ENCODE measurements at regions not wholly inside any gene's neighbourhood (a gene's known extent, or its start where the extent isn't known, plus 50 kb on each side); places are given as distances from the start of the nearest gene placed in this dataset.

GRCh38 chr1:147822292-147822691 lies 61.9 kb upstream of the GJA5 start:
- TF ChIP-seq POLR2A (IDR thresholded peaks at IDR 0.05): no peak
- TF ChIP-seq, protein P1, sequence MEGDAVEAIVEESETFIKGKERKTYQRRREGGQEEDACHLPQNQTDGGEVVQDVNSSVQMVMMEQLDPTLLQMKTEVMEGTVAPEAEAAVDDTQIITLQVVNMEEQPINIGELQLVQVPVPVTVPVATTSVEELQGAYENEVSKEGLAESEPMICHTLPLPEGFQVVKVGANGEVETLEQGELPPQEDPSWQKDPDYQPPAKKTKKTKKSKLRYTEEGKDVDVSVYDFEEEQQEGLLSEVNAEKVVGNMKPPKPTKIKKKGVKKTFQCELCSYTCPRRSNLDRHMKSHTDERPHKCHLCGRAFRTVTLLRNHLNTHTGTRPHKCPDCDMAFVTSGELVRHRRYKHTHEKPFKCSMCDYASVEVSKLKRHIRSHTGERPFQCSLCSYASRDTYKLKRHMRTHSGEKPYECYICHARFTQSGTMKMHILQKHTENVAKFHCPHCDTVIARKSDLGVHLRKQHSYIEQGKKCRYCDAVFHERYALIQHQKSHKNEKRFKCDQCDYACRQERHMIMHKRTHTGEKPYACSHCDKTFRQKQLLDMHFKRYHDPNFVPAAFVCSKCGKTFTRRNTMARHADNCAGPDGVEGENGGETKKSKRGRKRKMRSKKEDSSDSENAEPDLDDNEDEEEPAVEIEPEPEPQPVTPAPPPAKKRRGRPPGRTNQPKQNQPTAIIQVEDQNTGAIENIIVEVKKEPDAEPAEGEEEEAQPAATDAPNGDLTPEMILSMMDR (IDR thresholded peaks at IDR 0.05): no peak
- intact Hi-C loops (cut with DNase I; ENCODE audit: low total_unique reads): no loop called here
- no peak for DNase-seq (ENCODE audit: low spot score in 2 of 2)
- WGBS, 2 donors: 60 to 84% methylated on average over 1 of the region's 1 CpG
- no peak overlapping the region for H3K4me3 ChIP-seq (ENCODE audit: low read depth, poor library complexity, severe bottlenecking)

DNA sequence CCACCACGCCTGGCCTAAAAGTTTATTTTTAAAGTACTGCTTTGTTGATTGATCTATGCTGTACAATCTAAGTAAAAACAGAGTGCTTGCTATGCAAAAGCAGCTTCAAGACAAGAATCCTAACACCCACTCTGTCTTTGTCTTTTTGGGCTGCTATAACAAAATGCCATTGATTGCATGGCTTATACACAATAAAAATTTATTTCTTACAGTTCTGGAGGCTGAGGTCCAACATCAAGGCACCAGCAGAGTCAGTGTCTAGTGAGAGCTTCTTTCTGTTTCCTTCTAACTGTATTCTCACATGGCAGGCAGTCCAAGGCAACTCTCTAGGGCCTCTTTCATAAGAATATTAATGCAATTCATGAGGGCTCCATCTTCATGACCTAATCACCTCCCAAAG lies 63.6 kb upstream of the GJA5 start:
- WGBS, 2 donors: 82 to 90% methylated on average over 1 of the region's 1 CpG
- no peak for TF ChIP-seq POLR2A (IDR thresholded peaks at IDR 0.05)
- TF ChIP-seq, protein P1 (IDR thresholded peaks at IDR 0.05): no peak
- no peak overlapping the region for H3K4me3 ChIP-seq (ENCODE audit: low read depth, poor library complexity, severe bottlenecking)
- no peak for DNase-seq (ENCODE audit: low spot score in 2 of 2)
- intact Hi-C loops (cut with DNase I; ENCODE audit: low total_unique reads): no loop called here

DNA sequence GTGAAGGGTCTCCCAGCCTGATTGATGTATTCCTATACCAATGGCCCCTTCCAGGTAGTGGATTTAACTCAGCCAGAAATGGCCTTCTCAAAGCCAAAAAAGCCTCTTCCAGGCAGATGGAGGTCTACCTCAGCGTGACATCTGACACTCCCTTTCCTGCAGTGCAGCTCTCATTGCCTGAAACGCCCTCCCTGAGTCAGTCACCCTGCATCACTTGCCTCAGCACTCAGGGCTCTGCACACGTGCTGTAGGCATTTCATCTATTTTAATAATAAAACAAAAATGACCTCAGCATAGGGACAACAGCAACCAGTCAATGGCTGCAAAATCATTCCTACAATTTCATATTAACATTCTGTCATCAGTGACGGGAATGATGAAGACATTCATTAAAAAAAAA lies 64.4 kb upstream of the GJA5 start:
- intact Hi-C loops (cut with DNase I; ENCODE audit: low total_unique reads): no loop called here
- no peak overlapping the region for H3K4me3 ChIP-seq (ENCODE audit: low read depth, poor library complexity, severe bottlenecking)
- DNase-seq (ENCODE audit: low spot score in 2 of 2): no peak
- 78 to 79% methylated on average over 4 of the region's 4 CpGs for WGBS, 2 donors
- no peak for TF ChIP-seq POLR2A (IDR thresholded peaks at IDR 0.05)
- TF ChIP-seq, protein P1 (IDR thresholded peaks at IDR 0.05): no peak

- no peak for TF ChIP-seq POLR2A (IDR thresholded peaks at IDR 0.05)
- TF ChIP-seq, protein P1 (IDR thresholded peaks at IDR 0.05): no peak
- no peak overlapping the region for H3K4me3 ChIP-seq (ENCODE audit: low read depth, poor library complexity, severe bottlenecking)
- intact Hi-C loops (cut with DNase I; ENCODE audit: low total_unique reads): no loop called here
- no peak for DNase-seq (ENCODE audit: low spot score in 2 of 2)
- 80% methylated on average over 1 of the region's 1 CpG for WGBS, 2 donors
Observed at GRCh38 chr1:147825586-147825985, 65.2 kb upstream of the GJA5 start.

- intact Hi-C loops (cut with DNase I; ENCODE audit: low total_unique reads): no loop called here
- 92 to 100% methylated on average over 1 of the region's 1 CpG for WGBS, 2 donors
- DNase-seq (ENCODE audit: low spot score in 2 of 2): no peak
- TF ChIP-seq, protein P1 (IDR thresholded peaks at IDR 0.05): no peak
- no peak for TF ChIP-seq POLR2A (IDR thresholded peaks at IDR 0.05)
- H3K4me3 ChIP-seq (ENCODE audit: low read depth, poor library complexity, severe bottlenecking): no peak overlapping the region
Observed at GRCh38 chr1:147826259-147826658, 65.9 kb upstream of the GJA5 start.

DNA sequence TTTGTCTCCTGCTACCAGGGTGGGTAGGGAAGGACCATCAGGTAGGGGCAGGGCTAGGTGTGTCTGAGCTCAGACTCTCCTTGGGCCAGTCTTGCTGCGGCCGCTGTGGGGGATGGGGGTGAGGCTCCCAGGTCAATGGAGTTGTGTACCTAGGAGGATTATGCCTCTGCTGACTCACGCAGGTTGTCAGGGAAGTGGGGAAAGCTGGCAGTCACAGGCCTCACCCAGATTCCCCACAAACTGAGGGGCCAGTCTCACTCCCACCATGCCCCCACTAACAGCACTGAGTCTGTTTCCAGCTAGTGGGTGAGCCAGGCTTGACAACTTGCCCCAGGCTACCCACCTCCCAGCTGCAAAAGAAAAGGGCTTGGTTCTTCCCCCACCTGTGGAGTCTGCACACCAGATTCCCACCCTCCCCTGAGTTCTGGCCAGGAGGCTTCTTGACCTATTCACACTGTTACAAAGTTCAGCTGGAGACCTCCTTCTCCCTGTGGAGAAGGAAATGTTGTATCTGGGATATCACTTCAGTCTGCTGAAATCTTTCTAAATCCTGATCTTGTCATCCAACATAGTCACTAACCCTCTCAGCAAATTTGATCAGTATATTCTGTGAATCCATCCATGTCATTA lies 69.2 kb upstream of the GJA8 start:
- intact Hi-C loops (cut with DNase I; ENCODE audit: low total_unique reads): no loop called here
- WGBS, 2 donors: 83 to 90% methylated on average over 3 of the region's 3 CpGs
- H3K4me3 ChIP-seq (ENCODE audit: low read depth, poor library complexity, severe bottlenecking): no peak overlapping the region
- TF ChIP-seq, protein P1 (IDR thresholded peaks at IDR 0.05): no peak
- TF ChIP-seq POLR2A (IDR thresholded peaks at IDR 0.05): no peak
- no peak for DNase-seq (ENCODE audit: low spot score in 2 of 2)
